ENCODE measurements at regions not wholly inside any gene's neighbourhood (a gene's known extent, or its start where the extent isn't known, plus 50 kb on each side); places are given as distances from the start of the nearest gene placed in this dataset.

- DNase-seq = no peak
- H3K36me3 ChIP-seq (replicated peaks) = no peaks in the 10 kb centered on the region
- in situ Hi-C loops (cut with HindIII; ENCODE audit: low pct_ligation_motif_present, low sequenced_read_pairs) = no loop called here
- TF ChIP-seq CTCF (IDR thresholded peaks at IDR 0.05; ENCODE audit: low read depth, low read length, missing control alignments) = no peak
- H3K4me3 ChIP-seq (ENCODE audit: low read depth, low read length) = no peak overlapping the region
- H3K27ac ChIP-seq = no peak overlapping the region
- H3K27me3 ChIP-seq (replicated peaks) = no peaks in the 10 kb centered on the region
Observed at GRCh38 chr20:50242548-50242862, 51.9 kb downstream of the CEBPB start.

GRCh38 chr20:50242863-50243609 lies 52.4 kb downstream of the CEBPB start:
- Histone ChIP-seq H3K27ac (no peak overlapping the region), H3K27me3 (replicated peaks) (no peaks in the 10 kb centered on the region), H3K4me3 (ENCODE audit: low read depth, low read length) (no peak overlapping the region), H3K36me3 (replicated peaks) (no peaks in the 10 kb centered on the region)
- in situ Hi-C loops (cut with HindIII; ENCODE audit: low pct_ligation_motif_present, low sequenced_read_pairs) = no loop called here
- DNase-seq = no peak
- TF ChIP-seq CTCF (IDR thresholded peaks at IDR 0.05; ENCODE audit: low read depth, low read length, missing control alignments) = no peak

- DNase-seq = no peak
- Histone ChIP-seq H3K36me3 (replicated peaks) (no peaks in the 10 kb centered on the region), H3K4me3 (ENCODE audit: low read depth, low read length) (no peak overlapping the region), H3K27ac (no peak overlapping the region), H3K27me3 (replicated peaks) (no peaks in the 10 kb centered on the region)
- in situ Hi-C loops (cut with HindIII; ENCODE audit: low pct_ligation_motif_present, low sequenced_read_pairs) = no loop called here
- TF ChIP-seq CTCF (IDR thresholded peaks at IDR 0.05; ENCODE audit: low read depth, low read length, missing control alignments) = no peak
Observed at GRCh38 chr20:50243610-50244351, 53.2 kb downstream of the CEBPB start.

DNA sequence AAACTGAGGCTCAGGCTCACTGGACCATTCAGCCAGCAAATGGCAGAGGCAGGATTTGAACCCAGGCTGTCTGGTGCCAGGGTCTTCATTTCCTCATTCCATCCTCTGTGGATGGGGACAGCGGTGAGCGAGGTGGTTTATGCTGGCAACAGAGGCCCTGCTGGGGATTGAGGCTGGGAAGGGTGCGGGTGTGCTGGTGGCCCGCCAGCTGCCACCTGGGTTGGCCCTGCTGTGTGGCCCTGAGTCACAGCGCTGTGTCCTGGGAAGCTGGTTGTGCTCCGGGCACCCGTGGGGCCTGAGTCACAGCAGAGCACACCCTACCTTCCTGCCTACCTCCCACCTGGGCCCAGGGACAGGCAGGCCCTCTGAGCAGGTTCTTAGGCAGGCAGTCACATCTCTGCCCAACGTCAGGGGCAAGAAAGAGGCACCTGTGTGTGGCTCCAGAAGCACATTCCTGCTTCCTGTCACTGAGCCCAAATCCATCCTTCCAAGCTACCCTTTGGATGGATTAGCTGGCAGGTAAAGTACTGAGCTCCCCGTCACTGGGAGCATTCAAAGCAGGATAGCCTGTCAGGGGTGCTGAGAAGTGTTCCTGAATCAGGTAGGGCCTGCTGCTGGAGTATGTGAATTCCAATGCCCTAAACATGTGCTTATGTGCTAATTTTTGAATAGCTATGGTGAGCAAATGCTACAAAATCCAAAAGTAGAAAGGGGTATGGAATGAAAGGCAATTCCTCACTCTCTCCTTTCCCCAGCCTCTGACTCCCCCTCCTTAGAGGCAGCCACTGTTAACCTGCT lies 53.9 kb downstream of the CEBPB start:
- in situ Hi-C loops (cut with HindIII; ENCODE audit: low pct_ligation_motif_present, low sequenced_read_pairs) = no loop called here
- no peak for DNase-seq

More for the DNA sequence above, 53.9 kb downstream of the CEBPB start:
- no peak overlapping the region for H3K4me3 ChIP-seq (ENCODE audit: low read depth, low read length)
- no peaks in the 10 kb centered on the region for H3K36me3 ChIP-seq (replicated peaks)
- H3K27ac ChIP-seq = no peak overlapping the region
- no peak for TF ChIP-seq CTCF (IDR thresholded peaks at IDR 0.05; ENCODE audit: low read depth, low read length, missing control alignments)
- no peaks in the 10 kb centered on the region for H3K27me3 ChIP-seq (replicated peaks)
